H9 (cell line): ENCODE measurements at regions not wholly inside any gene's neighbourhood (a gene's known extent, or its start where the extent isn't known, plus 50 kb on each side); places are given as distances from the start of the nearest gene placed in this dataset.

Experiments
- DNase-seq: peaks from one replicate; pipeline ENCODE4 v3.0.0-alpha.2; 2017
- H2AFZ ChIP-seq: one replicate; pipeline ENCODE4 v1.6.1; 2013; ENCODE audit warnings: mild to moderate bottlenecking, low read length, control low read depth, moderate library complexity
- H2AK5ac ChIP-seq: 2 replicates; pipeline ENCODE4 v1.6.1; 2013; ENCODE audit warnings: low read length, control low read depth, mixed read lengths; ENCODE audit not compliant: insufficient read length
- H2BK120ac ChIP-seq: one replicate; pipeline ENCODE4 v1.6.1; 2013; ENCODE audit warnings: low read depth, mild to moderate bottlenecking, low read length, control low read depth, inconsistent platforms; ENCODE audit not compliant: poor library complexity, severe bottlenecking
- H2BK12ac ChIP-seq: 2 replicates; pipeline ENCODE4 v1.6.1; 2013; ENCODE audit warnings: low read length, control low read depth, mixed read lengths, low read depth; ENCODE audit not compliant: insufficient read length
- H2BK15ac ChIP-seq: 2 replicates; pipeline ENCODE4 v1.6.1; 2013; ENCODE audit warnings: low read depth, low read length, control low read depth
- H2BK20ac ChIP-seq: one replicate; pipeline ENCODE4 v1.6.1; 2013; ENCODE audit warnings: low read depth, mild to moderate bottlenecking, low read length, control low read depth, inconsistent platforms; ENCODE audit not compliant: poor library complexity, severe bottlenecking
- H2BK5ac ChIP-seq: 2 replicates; pipeline ENCODE4 v1.6.1; 2013; ENCODE audit warnings: low read length, control low read depth, mixed read lengths; ENCODE audit not compliant: insufficient read length
- H3K14ac ChIP-seq: 2 replicates; pipeline ENCODE4 v1.6.1; 2013; ENCODE audit warnings: low read length, control low read depth; ENCODE audit not compliant: insufficient read depth
- H3K18ac ChIP-seq: 2 replicates; pipeline ENCODE4 v1.6.1; 2013; ENCODE audit warnings: low read depth, mild to moderate bottlenecking, mixed read lengths, low read length, control low read depth; ENCODE audit not compliant: insufficient read length
- H3K23ac ChIP-seq: 2 replicates; pipeline ENCODE4 v1.6.1; 2013; ENCODE audit warnings: low read length, control low read depth, mixed read lengths, low read depth; ENCODE audit not compliant: insufficient read length
- H3K23me2 ChIP-seq: 2 replicates; pipeline ENCODE4 v1.6.1; 2013; ENCODE audit warnings: low read depth, mild to moderate bottlenecking, mixed read lengths, low read length, control low read depth; ENCODE audit not compliant: insufficient read length, poor library complexity, severe bottlenecking
- H3K27ac ChIP-seq: 2 replicates; pipeline ENCODE4 v1.5.1; 2013; ENCODE audit warnings: low read length, control low read depth, mixed read lengths, low read depth; ENCODE audit not compliant: insufficient read length
- H3K27me3 ChIP-seq: 2 replicates; pipeline ENCODE4 v1.6.1; 2013; ENCODE audit warnings: low read length, control low read depth, inconsistent platforms; ENCODE audit not compliant: insufficient read depth
- H3K4ac ChIP-seq: 2 replicates; pipeline ENCODE4 v1.6.1; 2013; ENCODE audit warnings: low read depth, mild to moderate bottlenecking, control low read depth, inconsistent platforms, low read length, moderate library complexity
- H3K4me1 ChIP-seq: 2 replicates; pipeline ENCODE4 v1.6.1; 2013; ENCODE audit warnings: low read length, control low read depth, inconsistent platforms; ENCODE audit not compliant: insufficient read depth
- H3K4me2 ChIP-seq: 2 replicates; pipeline ENCODE4 v1.6.1; 2013; ENCODE audit warnings: low read length, control low read depth, mixed read lengths; ENCODE audit not compliant: insufficient read length, insufficient read depth
- H3K56ac ChIP-seq: 2 replicates; pipeline ENCODE4 v1.6.1; 2013; ENCODE audit warnings: low read depth, mild to moderate bottlenecking, mixed read lengths, low read length, control low read depth; ENCODE audit not compliant: insufficient read length
- H3K79me1 ChIP-seq: 2 replicates; pipeline ENCODE4 v1.6.1; 2013; ENCODE audit warnings: low read depth, mild to moderate bottlenecking, moderate library complexity, low read length, control low read depth, inconsistent platforms; ENCODE audit not compliant: insufficient read depth, poor library complexity, severe bottlenecking
- H3K79me2 ChIP-seq: 2 replicates; pipeline ENCODE4 v1.6.1; 2013; ENCODE audit warnings: low read length, control low read depth, inconsistent platforms; ENCODE audit not compliant: insufficient read depth
- H3K9ac ChIP-seq: 2 replicates; pipeline ENCODE4 v1.6.1; 2013; ENCODE audit warnings: low read length, control low read depth, mixed read lengths; ENCODE audit not compliant: insufficient read length; ENCODE audit errors: extremely low read depth
- H3K9me3 ChIP-seq: one replicate; pipeline ENCODE4 v1.6.1; 2013; ENCODE audit warnings: low read depth, low read length, inconsistent platforms; ENCODE audit not compliant: control insufficient read depth
- H3T11ph ChIP-seq: one replicate; pipeline ENCODE4 v1.6.1; 2013; ENCODE audit warnings: mild to moderate bottlenecking, low read length, control low read depth, inconsistent platforms
- H4K20me1 ChIP-seq: one replicate; pipeline ENCODE4 v1.6.1; 2013; ENCODE audit not compliant: control insufficient read depth, insufficient read length, insufficient read depth
- H4K5ac ChIP-seq: 2 replicates; pipeline ENCODE4 v1.6.1; 2013; ENCODE audit warnings: low read depth, mild to moderate bottlenecking, mixed read lengths, low read length, control low read depth; ENCODE audit not compliant: insufficient read length
- H4K8ac ChIP-seq: replicated peaks from 2 replicates; pipeline ENCODE4 v1.6.1; 2013; ENCODE audit warnings: low read length, control low read depth, mixed read lengths, low read depth; ENCODE audit not compliant: insufficient read length
- H4K91ac ChIP-seq: 2 replicates; pipeline ENCODE4 v1.6.1; 2013; ENCODE audit warnings: low read depth, mild to moderate bottlenecking, moderate library complexity, mixed read lengths, low read length, control low read depth; ENCODE audit not compliant: insufficient read length
- H3K27ac Mint-ChIP-seq, 3 experiments: 2 replicates in 2 of 3; 3 replicates in 1 of 3; pipeline ENCODE4 v1.8.0; 2020 to 2021; ENCODE audit warnings: mixed read lengths in 3 of 3, mild to moderate bottlenecking in 1 of 3, moderate library complexity in 1 of 3
- H3K27me3 Mint-ChIP-seq: 2 replicates; pipeline ENCODE4 v1.8.0; 2021; ENCODE audit warnings: low read depth, mild to moderate bottlenecking, moderate library complexity, mixed read lengths
- H3K36me3 Mint-ChIP-seq, 3 experiments: 2 replicates in 2 of 3; 3 replicates in 1 of 3; pipeline ENCODE4 v1.8.0; 2020 to 2021; ENCODE audit warnings: low read depth in 3 of 3, mixed read lengths in 3 of 3; ENCODE audit not compliant: insufficient read depth in 1 of 3
- H3K4me1 Mint-ChIP-seq, 2 experiments: 2 replicates each; pipeline ENCODE4 v1.8.0; 2020; ENCODE audit warnings: mixed read lengths in 2 of 2
- H3K4me3 Mint-ChIP-seq, 2 experiments: 2 replicates in 1 of 2; 3 replicates in 1 of 2; pipeline ENCODE4 v1.8.0; 2020 to 2021; ENCODE audit warnings: mild to moderate bottlenecking in 2 of 2, mixed read lengths in 2 of 2, moderate library complexity in 1 of 2
- H3K9me3 Mint-ChIP-seq, 2 experiments: 2 replicates in 1 of 2; 3 replicates in 1 of 2; pipeline ENCODE4 v1.8.0; 2020; ENCODE audit warnings: mild to moderate bottlenecking in 2 of 2, mixed read lengths in 2 of 2, moderate library complexity in 1 of 2
- CTCF ChIP-seq: fragments of 200-600 bp; sonication (generic); conservative IDR thresholded peaks from 3 replicates; pipeline ENCODE4 v1.8.0; 2021; ENCODE audit warnings: antibody characterized with exemption, mild to moderate bottlenecking
- WGBS: extraction: QIAGEN DNeasy Blood & Tissue Kit; methylation state at CpG from one replicate; pipeline ENCODE4 v1.1.7; 2013; ENCODE audit warnings: missing lambda C conversion rate, low lambda C conversion rate, mixed read lengths; ENCODE audit not compliant: insufficient read length; ENCODE audit errors: extremely low coverage; 5-methylcytosine and 5-hydroxymethylcytosine counted together

GRCh38 chr9:7300484-7300883 is 499.1 kb downstream of the DMAC1 start:
- H3K9ac ChIP-seq, result no peak overlapping the region
- no peak overlapping the region for H2BK20ac ChIP-seq
- H4K20me1 ChIP-seq, result no peaks in the 10 kb centered on the region
- H4K5ac ChIP-seq, result no peak overlapping the region
- no CpG with 5 or more reads among the region's 3 CpGs for WGBS
- no peaks in the 10 kb centered on the region for H3K79me2 ChIP-seq
- H3K27ac Mint-ChIP-seq, result no peak overlapping the region
- H3K27ac ChIP-seq, result no peak overlapping the region
- H3K4me1 ChIP-seq, result no peaks in the 10 kb centered on the region
- H3K27me3 ChIP-seq, result no peaks in the 10 kb centered on the region
- H3K79me1 ChIP-seq, result no peaks in the 10 kb centered on the region
- no peak overlapping the region for H3K4me3 Mint-ChIP-seq
- no peak overlapping the region for H3K4me2 ChIP-seq
- no peak overlapping the region for H3T11ph ChIP-seq
- no peak overlapping the region for H2AFZ ChIP-seq
- no peak overlapping the region for H4K8ac ChIP-seq
- H2BK120ac ChIP-seq, result no peak overlapping the region
- no peaks in the 10 kb centered on the region for H3K4me1 Mint-ChIP-seq
- H3K18ac ChIP-seq, result no peak overlapping the region
- H3K23ac ChIP-seq, result no peak overlapping the region
- H2BK15ac ChIP-seq, result no peak overlapping the region
- H2AK5ac ChIP-seq, result no peak overlapping the region
- H3K14ac ChIP-seq, result no peak overlapping the region
- H2BK12ac ChIP-seq, result no peak overlapping the region
- no peak for TF ChIP-seq CTCF
- H3K27me3 Mint-ChIP-seq, result no peaks in the 10 kb centered on the region; the same call in 1 of the 2 replicates
- H3K9me3 Mint-ChIP-seq, result no peaks in the 10 kb centered on the region
- H3K4ac ChIP-seq, result no peak overlapping the region
- H3K36me3 Mint-ChIP-seq, result no peaks in the 10 kb centered on the region
- no peak overlapping the region for H2BK5ac ChIP-seq
- H3K56ac ChIP-seq, result no peak overlapping the region
- DNase-seq, result no peak
- no peaks in the 10 kb centered on the region for H3K9me3 ChIP-seq
- H3K23me2 ChIP-seq, result no peaks in the 10 kb centered on the region
- H4K91ac ChIP-seq, result no peak overlapping the region
